ENCODE measurements at regions not wholly inside any gene's neighbourhood (a gene's known extent, or its start where the extent isn't known, plus 50 kb on each side); places are given as distances from the start of the nearest gene placed in this dataset.

DNA sequence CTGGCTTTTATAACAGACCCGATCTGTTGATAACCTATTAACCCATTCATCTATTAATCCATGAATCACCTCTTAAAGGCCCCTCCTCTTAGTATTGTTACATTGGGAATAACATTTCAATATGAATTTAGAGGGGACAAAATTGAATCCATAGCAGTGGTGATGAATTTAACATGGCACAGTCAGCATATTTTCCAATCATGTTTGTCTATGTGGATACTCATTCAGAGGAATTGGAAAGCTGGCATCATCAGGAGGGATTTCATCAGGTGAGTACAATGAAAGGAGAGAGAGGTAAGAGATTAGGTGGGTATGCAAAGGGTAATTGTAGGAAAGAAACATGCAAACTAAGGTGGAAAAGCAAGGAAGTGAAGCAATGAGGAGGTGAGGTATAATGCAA lies 59.6 kb upstream of the FOXN2 start:
- DNase-seq (ENCODE audit: low read depth) = no peak
- no peak overlapping the region for H3K4me3 ChIP-seq (ENCODE audit: low read depth, low read length)
- TF ChIP-seq, protein P1, sequence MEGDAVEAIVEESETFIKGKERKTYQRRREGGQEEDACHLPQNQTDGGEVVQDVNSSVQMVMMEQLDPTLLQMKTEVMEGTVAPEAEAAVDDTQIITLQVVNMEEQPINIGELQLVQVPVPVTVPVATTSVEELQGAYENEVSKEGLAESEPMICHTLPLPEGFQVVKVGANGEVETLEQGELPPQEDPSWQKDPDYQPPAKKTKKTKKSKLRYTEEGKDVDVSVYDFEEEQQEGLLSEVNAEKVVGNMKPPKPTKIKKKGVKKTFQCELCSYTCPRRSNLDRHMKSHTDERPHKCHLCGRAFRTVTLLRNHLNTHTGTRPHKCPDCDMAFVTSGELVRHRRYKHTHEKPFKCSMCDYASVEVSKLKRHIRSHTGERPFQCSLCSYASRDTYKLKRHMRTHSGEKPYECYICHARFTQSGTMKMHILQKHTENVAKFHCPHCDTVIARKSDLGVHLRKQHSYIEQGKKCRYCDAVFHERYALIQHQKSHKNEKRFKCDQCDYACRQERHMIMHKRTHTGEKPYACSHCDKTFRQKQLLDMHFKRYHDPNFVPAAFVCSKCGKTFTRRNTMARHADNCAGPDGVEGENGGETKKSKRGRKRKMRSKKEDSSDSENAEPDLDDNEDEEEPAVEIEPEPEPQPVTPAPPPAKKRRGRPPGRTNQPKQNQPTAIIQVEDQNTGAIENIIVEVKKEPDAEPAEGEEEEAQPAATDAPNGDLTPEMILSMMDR (conservative IDR thresholded peaks at IDR 0.05; ENCODE audit: low read depth, low read length) = no peak

DNA sequence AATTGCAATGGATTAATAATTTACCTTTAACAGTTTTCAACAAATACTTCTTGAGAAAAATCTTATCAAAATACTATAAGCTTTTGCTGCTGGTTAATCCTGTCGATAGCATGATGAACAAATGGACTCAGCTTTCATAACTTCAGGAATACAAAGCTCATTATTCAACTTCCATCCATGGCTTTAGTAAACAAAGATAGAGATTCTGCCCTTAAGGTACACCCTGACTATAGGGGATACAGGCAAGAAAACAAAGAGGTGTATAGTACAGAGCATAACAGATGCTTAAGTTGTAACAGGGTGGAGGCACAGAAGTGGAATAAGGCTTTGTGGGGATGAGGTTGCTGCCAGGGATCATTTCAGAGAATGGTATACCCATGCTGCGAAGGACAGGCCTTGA lies 57.0 kb upstream of the FOXN2 start:
- no peak overlapping the region for H3K4me3 ChIP-seq (ENCODE audit: low read depth, low read length)
- DNase-seq (ENCODE audit: low read depth) = no peak
- TF ChIP-seq, protein P1 (conservative IDR thresholded peaks at IDR 0.05; ENCODE audit: low read depth, low read length) = no peak

DNA sequence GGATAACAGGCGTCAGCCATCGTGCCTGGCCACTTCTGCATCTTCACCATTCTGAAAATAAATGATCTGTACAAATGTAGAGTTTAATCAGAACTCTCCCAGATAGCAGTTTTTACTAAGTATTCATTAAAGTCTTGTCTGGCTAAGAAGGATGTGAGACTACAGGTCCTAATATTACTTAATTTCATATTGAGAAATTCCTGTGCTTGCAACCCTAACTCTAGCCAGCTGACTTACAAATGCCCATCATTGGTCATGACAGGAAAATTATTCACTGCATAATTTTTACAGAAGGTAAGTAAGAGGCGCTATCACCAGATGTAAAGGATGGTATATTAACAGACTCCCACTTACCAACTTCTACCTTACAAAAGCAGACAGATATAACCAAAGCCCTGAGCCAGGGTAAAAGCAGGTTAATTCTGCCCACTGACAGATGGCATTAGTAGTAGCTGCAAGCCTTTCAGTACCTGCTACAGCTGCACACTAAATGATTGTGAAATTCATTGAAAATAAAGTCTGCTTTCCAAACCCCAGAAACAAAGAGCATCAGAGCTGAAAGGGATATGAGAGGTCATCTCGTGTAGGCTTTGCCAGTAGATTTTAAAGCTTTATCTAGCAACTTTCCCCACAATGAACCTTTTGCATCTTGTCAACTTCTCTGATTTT lies 55.9 kb upstream of the FOXN2 start:
- no peak for DNase-seq (ENCODE audit: low read depth)
- no peak overlapping the region for H3K4me3 ChIP-seq (ENCODE audit: low read depth, low read length)
- TF ChIP-seq, protein P1 (conservative IDR thresholded peaks at IDR 0.05; ENCODE audit: low read depth, low read length) = no peak

DNA sequence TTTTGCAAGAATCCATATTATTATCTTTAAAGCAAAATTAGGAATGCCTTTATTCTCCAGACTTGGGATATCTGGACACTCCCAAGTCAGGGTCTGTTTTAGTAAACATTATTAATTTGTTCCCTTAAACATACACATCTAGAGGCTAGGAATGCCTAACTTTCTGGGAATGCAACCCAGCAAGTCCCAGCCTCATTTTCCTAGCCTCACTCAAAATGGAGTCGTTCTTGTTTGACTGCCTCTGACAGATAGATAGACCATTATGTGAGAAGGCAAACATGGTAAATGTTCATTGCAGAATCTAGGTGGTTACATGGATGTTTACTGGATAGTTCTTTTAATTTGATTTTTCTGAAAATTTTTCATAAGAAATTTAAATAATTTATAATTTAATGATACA lies 54.7 kb upstream of the FOXN2 start:
- no peak for DNase-seq (ENCODE audit: low read depth)
- TF ChIP-seq, protein P1 (conservative IDR thresholded peaks at IDR 0.05; ENCODE audit: low read depth, low read length) = no peak
- H3K4me3 ChIP-seq (ENCODE audit: low read depth, low read length) = no peak overlapping the region

DNA sequence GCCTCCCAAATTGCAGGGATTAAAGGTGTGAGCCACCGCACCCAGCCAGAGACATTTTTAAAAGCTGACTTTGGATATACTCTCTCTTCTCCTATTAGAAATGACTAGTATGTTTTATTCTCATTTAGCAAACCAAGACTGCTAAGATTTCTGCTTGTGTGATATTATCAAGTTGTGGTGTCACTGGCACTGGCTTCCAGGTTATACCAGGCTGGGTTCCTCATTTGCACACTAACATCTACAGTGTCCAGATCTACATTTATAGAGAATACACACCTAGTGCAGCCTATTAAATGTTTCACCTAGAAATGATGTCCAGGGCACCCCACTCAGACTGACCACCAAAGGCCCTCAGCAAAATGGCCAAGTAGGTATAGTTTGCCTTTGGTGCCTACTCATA lies 49.9 kb upstream of the FOXN2 start:
- H3K4me3 ChIP-seq (ENCODE audit: low read depth, low read length) = no peak overlapping the region
- TF ChIP-seq, protein P1 (conservative IDR thresholded peaks at IDR 0.05; ENCODE audit: low read depth, low read length) = no peak
- DNase-seq (ENCODE audit: low read depth) = no peak

Data from epithelial cell of proximal tubule (primary cell).